Activated naive CD4-positive, alpha-beta T cell (primary cell): ENCODE measurements at regions not wholly inside any gene's neighbourhood (a gene's known extent, or its start where the extent isn't known, plus 50 kb on each side); places are given as distances from the start of the nearest gene placed in this dataset.
"Not testable (repeated sequence)": the region's sequence is repeated elsewhere in the genome, so short reads cannot be mapped to it uniquely, and the experiment has no call there.

ENCODE experiments used
- DNase-seq, 4 experiments: peaks; one replicate each; lab custom pipeline; 2025; lab: John Stamatoyannopoulos, UW

DNA sequence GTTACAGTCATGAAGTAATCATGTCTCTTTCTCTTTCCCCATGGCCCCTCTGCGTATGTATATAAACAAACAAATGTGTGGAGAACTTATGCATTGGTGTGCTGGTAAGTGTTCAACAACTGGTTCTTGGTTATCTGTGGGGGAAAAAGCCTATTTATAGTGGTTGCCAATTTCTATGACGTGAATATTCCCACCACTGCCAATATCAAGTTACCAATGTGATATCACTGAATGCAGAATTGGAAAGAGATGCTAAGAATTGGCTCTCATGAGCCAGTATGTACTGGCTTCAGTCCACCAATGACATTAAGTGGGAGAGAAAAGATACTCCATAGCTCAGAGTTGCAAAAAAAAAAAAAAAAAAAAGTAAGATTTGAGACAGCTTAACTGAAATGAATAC, 399.7 kb downstream of the REEP3 start:
- no peak for DNase-seq

DNA sequence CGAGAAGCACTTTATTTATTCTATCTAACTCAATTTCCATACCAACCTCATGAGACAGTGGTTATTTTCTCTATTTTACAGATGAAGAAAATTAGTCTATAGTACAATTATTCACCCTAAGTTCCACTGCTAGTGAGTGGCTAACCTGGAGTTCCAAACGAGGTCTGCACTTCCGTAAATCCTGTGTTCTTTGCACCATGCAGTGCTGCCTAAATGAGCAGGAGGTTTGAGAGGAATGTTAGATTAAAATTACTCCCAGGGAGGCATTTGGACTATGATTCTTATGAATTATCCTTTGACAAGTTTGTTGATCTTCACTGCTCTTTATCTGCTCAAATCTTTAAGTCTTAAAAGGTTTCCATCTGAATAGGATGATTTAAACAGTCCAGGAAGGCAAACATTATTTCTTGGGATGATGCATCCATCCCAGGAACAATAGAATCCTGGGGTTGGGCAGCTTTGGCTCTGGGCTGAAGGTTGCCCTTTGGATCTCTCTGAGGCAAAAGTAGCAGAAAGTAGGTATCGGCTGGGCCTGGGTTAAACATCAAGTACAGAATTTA, 400.8 kb downstream of the REEP3 start:
- no peak for DNase-seq

DNA sequence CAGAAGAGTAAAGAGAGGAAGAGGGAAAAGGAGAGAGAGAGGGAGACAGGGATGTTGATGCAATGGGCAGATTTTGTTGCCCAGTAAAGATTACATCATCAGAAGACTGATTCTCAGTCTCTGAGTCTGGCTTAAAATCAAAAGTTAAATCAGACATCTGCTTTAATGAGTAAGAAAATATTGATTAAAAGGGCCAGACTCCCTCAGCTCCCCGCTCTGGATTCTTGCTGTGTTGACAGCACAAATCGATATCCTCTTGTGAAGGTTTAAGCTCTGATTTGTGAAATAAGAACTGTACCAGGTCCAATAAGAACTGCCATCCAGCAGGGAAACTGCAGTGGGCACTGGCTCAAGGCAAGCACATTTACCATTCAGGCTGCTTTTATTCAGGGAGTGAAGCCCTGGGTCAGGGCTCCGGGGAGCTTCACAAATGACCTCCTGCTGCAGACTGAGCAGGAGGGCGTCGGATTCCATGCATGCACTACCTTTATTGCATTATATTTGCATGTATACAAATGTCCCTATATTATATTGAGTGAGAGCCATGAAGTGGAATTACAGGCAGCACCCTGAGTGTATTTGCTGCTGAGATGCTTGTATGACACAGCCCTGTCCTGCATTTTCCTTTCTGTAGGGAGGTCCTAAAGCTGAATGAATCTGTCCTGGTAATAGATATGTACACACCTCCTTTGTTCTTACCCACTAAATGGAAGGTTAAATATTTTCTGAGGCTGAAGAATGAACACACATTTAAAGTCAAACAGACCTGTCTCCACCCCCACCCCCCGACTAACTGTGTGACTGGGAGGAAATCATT, 401.5 kb downstream of the REEP3 start:
- DNase-seq: no peak

DNA sequence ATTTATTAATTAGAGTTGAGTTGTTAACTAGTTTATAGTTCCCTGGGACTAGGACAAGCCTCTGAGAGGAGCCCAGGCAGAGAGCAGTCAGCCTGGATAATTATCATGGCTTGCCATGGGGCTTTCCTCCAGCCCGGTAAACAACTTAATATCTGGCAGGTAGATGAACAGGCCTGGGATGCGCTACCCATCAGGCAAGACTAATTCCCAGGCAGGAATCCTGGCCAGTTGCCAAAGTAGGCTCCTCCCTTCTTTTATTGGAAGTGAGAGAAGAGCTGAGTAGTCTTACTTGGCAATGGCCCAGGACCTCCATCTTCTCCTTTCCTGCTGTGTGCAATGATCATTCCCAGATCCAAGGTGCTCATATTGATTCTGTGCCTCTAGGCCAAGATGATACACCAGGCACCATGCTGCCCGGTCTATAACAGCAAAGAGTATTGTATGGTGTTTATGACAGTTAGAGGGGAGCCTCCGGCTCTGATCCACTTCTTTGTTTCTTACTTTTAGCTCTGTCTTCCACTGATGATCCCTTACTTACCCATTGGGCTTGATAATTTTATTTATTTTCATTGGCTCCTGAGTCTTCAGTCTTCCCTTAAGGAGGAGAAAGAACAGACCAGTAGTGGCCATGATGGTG, 408.7 kb downstream of the REEP3 start:
- DNase-seq: no peak

DNA sequence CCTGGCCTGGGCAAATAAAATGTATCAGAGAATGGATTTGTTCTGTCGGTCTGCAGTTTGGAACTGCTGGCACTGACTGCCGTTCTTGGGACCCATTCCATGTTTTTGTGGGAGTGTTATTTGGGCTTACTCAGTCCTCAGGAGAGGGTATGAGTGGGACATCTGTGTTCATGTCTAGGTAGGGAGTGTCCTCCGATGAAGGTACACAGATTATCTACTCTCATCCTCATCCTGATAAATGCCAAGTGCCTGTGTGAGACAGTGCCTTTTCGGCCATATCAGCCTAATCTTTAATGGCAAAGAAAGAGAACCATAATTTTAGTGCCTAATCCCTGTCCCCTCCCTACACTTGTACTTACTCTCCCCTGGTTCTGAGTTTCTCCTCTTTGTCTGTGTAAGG, 409.4 kb downstream of the REEP3 start:
- no peak for DNase-seq

DNA sequence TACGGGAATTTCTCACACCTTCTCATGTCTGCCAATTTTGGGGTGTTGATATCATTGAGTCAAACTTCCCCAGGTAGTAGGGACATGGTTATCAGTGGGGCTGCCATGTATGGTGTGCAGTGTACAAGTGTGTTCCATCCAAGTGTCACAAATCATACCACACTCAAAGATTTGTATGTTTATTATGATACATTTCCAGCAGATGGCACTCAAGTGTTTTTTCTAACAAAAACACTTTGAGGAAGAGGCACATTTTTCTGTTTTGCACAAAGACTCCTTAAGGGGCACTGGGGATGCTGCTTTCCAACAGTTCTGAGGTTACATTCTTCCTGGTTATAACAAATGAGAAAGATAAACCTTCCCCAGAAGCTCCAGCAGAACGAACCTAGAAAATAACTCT, 414.5 kb downstream of the REEP3 start:
- no peak for DNase-seq

DNA sequence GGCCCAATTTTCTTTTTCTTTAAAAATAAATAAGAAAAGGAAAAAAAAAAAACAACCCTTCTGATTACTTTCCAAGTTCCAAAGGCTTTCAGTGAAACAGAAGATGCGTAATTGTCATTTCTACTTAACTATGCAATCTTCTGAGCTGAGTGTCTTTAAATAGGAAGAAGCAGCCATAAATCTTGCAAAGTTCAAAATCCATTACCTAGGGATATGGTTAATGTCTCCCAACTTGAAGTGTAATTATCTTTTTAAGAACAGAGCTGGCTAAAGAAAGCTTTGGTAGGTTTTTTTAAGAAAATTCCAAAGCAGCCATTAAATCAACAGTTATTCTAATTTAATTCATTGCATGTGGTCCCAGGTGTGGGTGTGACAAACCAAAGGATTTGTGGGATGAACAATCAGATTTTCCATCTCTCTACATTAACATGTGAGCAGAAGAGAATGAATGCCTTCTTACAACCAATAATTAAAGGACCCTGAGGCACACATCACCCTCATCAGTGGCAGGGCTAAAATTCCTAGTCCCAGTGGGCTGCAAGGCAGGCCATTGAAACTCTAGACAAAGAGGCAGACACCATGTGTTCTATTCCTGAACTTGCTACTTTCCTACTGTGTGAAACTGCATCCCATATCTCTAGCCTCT, 419.2 kb downstream of the REEP3 start:
- DNase-seq: no peak

DNA sequence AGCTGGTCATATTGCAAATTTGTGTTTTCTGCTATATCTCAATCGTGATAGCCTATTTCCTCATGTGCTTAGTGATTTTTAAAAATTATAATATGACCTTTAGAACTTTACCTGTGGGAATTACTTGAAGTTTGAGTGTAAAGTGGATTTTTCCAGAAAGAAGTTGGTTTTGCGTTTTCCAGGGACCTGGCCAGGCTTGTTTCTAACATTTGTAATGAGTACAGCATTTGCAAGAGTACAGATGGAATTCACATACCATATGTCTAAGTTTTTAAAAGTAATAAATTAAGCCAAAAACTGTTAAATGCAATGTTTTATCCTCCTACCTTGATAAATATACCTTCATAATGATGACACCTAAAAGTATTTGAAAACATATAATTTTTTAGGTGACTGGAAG, 443.2 kb downstream of the REEP3 start:
- no peak for DNase-seq

DNA sequence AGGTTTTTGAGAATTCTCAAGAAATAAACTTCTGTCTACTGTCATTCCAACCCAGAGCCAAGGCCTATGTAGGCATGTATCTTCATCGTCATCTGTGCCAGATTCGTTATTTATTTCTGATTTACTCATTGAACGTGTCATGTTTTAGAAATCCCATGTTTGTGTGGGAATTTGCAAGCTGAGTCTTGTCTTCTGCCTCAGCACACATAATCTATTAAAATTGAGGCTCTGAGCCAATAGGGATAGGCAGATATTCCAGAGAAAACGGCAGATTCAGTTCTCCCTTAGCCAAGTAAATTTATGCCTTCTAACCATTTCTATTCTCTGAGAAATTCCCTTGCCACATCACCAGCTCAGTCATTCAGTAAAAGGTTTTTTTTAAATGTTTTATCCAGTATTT, 444.6 kb downstream of the REEP3 start:
- DNase-seq: no peak

DNA sequence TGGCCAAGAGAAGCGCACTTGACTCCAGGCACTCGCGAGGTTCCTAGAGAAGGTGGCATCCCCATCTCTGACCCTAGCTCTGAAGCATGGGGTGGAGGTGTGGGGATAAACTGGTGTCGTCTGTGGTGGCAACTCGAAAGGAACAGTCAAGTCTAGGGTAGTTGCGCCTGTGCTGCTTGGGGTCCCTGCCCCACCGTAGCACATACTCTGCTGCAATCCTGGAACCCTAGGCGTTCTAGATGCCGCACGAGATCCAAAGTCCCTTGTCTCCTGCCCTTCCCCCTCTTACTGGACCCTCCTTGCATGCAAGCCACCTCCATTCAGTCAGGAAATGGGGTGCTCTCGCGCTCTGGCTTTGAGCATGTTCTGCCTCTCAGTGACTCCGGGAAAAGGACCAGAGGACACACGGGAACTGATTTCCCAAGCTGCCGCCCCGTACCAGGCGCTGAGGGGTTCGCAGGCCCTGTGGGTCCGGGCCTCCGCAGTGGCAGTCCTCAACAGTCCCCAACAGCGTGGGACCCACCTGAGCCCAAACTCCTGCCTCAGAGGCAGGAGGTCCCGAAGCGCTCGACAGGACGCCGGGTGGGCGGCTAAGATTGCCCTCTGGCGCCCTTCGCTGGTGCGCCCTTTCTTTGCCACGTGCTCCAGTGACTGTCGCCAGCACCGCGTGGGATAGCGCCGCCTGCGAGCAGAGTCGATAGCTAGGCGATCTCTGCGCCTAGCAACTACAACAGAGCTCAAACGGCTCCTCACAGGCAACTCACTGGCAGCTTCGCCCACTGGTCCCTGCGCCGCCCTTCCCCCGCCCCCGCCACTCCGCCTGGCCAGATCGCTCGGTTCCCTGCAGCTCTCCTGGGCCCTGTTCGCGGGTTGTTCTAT, 452.0 kb downstream of the REEP3 start:
- no peak for DNase-seq

DNA sequence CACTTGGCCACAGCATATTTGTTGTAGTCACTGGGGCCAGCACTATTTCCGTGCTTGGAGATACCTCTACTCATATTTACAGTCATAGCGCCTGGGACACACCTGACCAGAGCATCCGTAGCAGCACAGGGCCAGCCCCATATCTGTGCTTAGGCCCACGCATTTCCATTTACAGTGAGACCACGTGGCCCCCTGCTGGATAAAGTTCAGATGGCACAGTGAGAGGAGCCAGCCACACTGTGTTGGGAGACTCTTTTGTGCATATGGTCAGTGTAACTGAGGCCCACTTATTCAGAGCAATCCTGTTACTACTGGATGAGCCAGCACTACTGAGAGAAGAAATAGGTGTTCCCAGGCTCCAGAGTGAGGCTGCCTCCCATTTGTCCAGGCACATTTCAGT, 455.3 kb downstream of the REEP3 start:
- DNase-seq: no peak

DNA sequence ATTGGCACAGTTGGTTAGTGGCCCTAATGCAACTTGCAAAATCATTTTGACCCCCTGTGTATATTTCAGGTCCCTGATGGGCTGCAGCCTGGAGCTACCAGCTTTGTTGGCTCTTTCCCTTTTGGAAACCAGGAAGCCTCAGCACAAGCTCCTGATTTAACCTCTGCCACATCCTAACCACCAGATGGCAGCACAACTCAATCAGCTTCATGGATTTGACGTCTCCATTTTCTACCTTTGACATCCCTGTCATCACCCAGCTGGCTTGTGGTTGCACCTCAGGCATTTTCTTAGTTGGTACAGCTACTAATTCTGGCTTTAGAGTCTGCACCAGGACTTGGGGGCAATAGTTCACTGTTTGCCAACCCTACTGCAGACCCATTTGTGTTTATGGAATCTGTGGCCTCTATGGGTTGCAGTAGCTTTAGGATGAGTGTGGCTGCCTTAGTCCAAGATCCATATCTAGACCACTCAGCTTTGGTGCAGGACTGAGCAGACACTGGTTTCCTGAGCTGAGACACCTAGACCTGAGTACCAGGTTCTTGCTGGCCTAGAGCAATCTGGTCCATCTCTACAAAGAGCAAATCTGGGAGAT, 456.2 kb downstream of the REEP3 start:
- DNase-seq: no peak

DNA sequence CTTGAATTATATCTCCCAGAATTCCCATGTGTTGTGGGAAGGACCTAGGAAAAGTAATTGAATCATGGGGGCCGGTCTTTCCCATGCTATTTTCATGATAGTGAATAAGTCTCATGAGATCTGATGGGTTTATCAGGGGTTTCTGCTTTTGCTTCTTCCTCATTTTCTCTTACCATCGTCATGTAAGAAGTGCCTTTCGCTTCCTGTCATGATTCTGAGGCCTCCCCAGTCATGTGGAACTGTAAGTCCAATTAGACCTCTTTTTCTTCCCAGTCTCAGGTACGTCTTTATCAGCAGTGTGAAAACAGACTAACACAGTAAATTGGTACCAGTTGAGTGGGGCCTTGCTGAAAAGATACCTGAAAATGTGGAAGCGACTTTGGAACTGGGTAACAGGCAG, 459.7 kb downstream of the REEP3 start:
- not testable (repeated sequence) for DNase-seq

DNA sequence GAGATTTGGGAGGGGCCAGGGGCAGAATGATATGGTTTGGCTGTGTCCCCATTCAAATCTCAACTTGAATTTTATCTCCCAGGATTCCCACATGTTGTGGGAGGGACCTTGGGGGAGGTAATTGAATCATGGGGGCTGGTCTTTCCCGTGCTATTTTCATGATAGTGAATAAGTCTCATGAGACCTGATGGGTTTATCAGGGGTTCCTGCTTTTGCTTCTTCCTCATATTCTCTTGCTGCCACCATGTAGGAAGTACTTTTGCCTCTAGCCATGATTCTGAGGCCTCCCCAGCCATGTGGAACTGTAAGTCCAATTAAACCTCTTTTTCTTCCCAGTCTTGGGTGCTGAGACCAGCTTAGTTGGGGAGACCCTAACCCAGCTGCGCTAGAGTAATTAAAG, 462.9 kb downstream of the REEP3 start:
- not testable (repeated sequence) for DNase-seq

DNA sequence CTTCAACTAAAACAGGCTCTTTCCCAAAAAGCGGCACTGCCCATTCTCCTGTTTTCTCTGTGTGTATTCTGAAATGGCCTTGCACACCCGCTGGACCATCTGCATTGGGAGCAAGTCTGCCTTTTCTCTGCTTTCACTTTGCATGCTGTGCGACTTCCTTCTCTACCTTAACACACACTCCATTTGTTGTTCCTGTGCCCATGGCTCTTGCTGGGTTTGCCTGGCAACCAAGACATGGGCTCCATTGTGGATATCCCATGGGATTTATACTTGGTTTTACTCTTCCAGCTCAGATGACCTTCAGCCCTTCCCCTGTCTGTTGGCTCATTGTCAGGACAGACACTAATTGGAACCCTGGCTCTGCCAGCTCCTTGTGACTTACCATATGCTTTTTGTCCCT, 465.3 kb downstream of the REEP3 start:
- no peak for DNase-seq

DNA sequence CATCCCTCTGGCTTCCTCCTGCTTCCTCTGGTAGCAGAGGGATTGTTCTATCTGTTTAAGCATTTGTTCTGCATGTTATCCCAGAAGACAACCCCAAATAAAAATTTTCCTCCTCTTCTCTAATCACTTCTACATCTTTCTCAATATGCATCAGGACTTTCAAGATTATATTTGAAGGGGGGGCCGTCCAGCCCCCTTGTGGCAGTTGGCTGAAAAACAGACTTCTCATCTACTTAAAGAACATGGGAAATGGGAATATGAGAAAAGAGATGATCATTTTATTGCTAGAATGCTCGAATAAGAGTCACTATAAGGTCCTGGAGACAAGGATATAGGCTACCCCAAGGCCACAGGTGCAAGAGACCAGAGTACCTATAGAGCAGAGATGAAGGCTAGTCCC, 466.0 kb downstream of the REEP3 start:
- no peak for DNase-seq

DNA sequence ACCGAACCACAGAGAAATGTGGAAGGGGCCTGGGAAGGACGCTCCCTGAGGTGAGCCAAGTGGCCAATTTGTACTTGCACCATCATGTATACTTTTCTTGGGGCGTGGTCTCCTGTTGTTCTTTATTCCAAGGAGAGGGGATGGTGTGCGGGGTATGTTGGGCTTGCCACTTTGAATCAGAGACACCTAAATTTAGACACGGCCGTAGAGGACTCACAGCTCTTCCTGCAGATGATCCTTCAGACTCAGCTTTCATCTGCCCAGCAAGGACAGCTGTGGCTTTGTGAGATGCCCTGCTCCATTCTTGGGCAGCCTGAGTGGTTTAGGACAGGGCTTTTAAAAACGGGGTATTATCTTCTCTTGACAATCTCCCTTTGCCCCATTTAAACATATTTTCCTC, 473.2 kb downstream of the REEP3 start:
- no peak for DNase-seq

DNA sequence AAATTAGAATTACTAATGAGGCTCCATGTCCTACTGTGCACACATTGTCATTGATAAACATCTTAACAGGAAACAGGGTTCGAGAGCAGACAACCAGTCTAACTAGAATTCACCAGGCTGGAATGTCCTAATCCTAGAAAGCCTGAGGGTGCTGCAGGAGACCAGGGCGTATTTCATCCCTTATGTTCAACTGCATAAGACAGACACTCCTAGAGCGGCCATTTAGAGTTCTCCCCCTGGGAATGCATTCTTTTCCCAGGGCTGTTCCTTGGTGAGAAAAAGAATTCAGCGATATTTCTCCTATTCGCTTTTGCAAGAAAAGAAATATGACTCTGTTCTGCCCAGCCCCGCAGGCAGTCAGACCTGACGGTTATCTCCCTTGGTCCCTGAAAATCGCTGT, 486.0 kb downstream of the REEP3 start:
- no peak for DNase-seq

DNA sequence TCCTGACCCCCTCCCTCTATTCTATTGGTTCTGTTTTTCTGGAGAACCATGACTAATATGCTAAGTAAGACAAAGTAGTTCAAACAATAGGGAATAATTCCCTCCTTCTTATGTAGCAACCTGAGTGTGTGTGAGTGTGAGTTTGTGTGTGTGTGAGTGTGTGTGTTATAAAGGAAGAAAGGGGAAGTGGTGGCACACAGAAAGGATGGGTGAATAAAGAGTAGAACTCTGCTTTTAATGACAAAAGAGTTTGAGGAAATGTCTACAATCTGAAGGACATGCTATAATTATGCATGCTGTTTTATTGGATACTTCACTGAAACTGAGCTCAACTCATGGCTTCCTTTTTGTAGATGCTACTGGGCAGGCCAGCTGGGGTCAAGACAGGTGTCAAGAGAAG, 489.5 kb downstream of the REEP3 start:
- DNase-seq: no peak

DNA sequence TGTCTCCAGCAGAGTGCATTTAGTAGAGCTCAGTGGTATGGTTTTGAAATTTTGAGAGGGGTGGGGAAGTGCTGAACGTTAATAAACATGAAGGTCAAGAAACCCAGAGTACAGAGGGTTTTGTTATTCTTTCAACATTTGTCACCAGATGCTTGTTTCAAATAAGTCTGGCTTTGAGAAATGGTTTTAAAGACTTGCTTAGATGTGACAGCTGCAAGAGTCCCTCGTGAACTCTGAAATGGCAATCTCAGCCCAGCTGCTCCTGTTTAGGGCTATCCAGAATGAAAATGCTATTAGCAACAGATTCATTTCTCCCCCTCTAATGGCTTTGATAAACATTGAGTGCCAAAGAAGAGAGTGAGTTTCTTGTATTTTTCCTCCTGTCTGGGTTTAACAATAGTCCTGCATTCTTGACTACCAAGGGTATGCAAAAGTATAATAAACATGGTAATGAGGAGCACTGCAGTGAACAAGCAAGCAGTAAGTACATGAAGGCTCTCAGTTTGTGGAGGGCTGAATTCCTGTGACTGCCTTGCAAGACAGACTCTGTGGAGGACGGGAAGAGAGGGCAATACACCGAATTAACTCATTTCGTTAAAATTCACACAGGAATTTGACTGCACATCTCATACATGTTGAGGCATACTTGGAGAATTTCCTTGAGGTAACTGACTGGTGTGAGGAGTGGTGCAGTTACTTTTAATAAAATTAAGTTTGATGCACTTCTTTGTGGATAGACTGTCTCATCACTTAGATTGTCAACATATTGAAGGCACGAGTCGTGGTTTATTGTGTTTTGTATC, 490.9 kb downstream of the REEP3 start:
- DNase-seq: no peak

DNA sequence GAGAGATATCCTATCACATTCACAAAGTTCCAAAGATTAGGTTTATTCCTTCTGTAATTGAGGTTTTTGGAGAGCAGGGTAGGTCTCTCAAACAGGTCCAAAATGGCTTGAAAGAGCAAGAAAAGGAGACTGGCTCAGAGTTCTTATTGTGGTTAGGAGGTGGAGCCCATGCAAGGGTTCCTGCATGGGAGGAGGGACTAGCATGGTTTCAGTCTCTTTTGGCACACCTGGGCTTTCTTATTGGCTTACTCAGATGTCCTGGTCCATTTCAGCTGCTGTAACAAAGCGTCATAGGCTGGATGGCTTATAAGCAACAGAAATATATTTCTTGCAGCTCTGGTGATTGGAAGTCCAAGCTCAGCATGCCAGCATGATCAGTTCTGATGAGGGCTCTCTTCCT, 493.1 kb downstream of the REEP3 start:
- no peak for DNase-seq
